Nephron (organoid): ENCODE measurements at regions not wholly inside any gene's neighbourhood (a gene's known extent, or its start where the extent isn't known, plus 50 kb on each side); places are given as distances from the start of the nearest gene placed in this dataset.

ENCODE experiments used
- H3K27ac Mint-ChIP-seq, 3 experiments: 2 replicates each; pipeline ENCODE4 v1.8.0; 2020; ENCODE audit warnings: mixed read lengths in 3 of 3, mild to moderate bottlenecking in 2 of 3, moderate library complexity in 1 of 3
- H3K27me3 Mint-ChIP-seq: 2 replicates; pipeline ENCODE4 v1.8.0; 2021; ENCODE audit warnings: low read depth, mild to moderate bottlenecking, moderate library complexity, mixed read lengths
- H3K36me3 Mint-ChIP-seq: 2 replicates; pipeline ENCODE4 v1.8.0; 2020; ENCODE audit warnings: low read depth, mixed read lengths
- H3K4me1 Mint-ChIP-seq: 2 replicates; pipeline ENCODE4 v1.8.0; 2020; ENCODE audit warnings: mixed read lengths
- H3K4me3 Mint-ChIP-seq, 3 experiments: 2 replicates each; pipeline ENCODE4 v1.8.0; 2020; ENCODE audit warnings: mild to moderate bottlenecking in 3 of 3, mixed read lengths in 3 of 3, moderate library complexity in 2 of 3
- H3K9me3 Mint-ChIP-seq: 2 replicates; pipeline ENCODE4 v1.8.0; 2020; ENCODE audit warnings: mixed read lengths
- CTCF ChIP-seq, 3 experiments: fragments of 200-600 bp; sonication (generic); IDR thresholded peaks; one replicate each; pipeline ENCODE4 v1.5.0; 2021; ENCODE audit warnings: antibody characterized with exemption in 3 of 3; ENCODE audit not compliant: unreplicated experiment in 3 of 3

GRCh38 chr2:166592750-166593149, 98.7 kb upstream of the SCN7A start:
- Mint-ChIP-seq H3K36me3 (peaks cover 4% of the 10 kb centered on the region), H3K4me3 (no peak overlapping the region), H3K27me3 (no peaks in the 10 kb centered on the region), H3K27ac (no peak overlapping the region), H3K9me3 (peaks cover 19% of the 10 kb centered on the region), H3K4me1 (no peaks in the 10 kb centered on the region)
- TF ChIP-seq CTCF (IDR thresholded peaks at IDR 0.05; ENCODE audit: unreplicated experiment in 3 of 3), result no peak

DNA sequence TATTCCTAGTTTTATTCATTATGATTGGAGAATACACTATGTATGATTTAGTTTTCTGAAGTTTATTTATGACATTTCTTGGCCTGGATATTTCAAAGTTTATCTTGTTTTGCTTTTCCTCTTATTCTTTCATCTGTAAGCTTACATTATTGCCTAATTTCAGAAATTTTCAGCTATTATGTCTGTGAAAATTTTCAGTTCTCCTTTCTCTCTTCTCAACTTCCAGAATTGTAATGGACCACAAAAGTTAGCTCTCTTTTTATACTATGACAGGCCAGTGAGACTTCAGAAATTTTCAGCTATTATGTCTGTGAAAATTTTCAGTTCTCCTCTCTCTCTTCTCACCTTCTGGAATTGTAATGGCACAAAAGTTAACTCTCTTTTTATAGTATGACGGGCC, 97.2 kb upstream of the SCN7A start:
- no peak overlapping the region for H3K4me3 Mint-ChIP-seq
- no peaks in the 10 kb centered on the region for H3K4me1 Mint-ChIP-seq
- no peaks in the 10 kb centered on the region for H3K36me3 Mint-ChIP-seq
- H3K9me3 Mint-ChIP-seq, result peaks cover 8% of the 10 kb centered on the region
- H3K27me3 Mint-ChIP-seq, result no peaks in the 10 kb centered on the region
- H3K27ac Mint-ChIP-seq, result no peak overlapping the region
- no peak for TF ChIP-seq CTCF (IDR thresholded peaks at IDR 0.05; ENCODE audit: unreplicated experiment in 3 of 3)

DNA sequence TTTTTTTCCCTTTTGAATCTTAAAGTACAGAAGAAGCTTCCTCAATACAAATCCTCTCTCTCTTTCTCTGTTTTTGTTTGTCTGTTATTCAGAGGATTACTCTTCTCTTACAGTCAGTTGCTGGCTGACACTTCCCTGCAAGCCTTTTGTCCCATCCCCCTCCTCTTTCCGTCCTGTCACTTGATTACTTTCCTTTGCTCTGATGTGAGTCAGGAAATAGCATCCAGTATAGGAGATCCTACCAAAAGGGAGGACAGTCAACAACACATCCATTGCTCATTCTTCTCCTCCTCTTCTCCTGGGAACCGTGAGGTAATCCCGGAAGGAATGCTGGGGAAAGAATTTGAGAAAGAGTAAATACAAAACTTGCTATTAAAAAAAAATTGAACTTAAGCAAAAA, 79.3 kb upstream of the SCN7A start:
- peak overlapping the region in 1 of 3 experiments; percentile 34 for H3K27ac Mint-ChIP-seq
- peaks cover 2% of the 10 kb centered on the region for H3K9me3 Mint-ChIP-seq
- peaks cover 6% of the 10 kb centered on the region for H3K4me1 Mint-ChIP-seq
- H3K36me3 Mint-ChIP-seq, result no peaks in the 10 kb centered on the region
- H3K4me3 Mint-ChIP-seq, result no peak overlapping the region
- TF ChIP-seq CTCF (IDR thresholded peaks at IDR 0.05; ENCODE audit: unreplicated experiment in 3 of 3), result no peak
- no peaks in the 10 kb centered on the region for H3K27me3 Mint-ChIP-seq

- H3K27me3 Mint-ChIP-seq, result no peaks in the 10 kb centered on the region
- H3K27ac Mint-ChIP-seq, result peak overlapping the region in 1 of 3 experiments; percentile 34
- no peak overlapping the region for H3K4me3 Mint-ChIP-seq
Measured at GRCh38 chr2:166572937-166573336, 78.9 kb upstream of the SCN7A start.

GRCh38 chr2:166568409-166568808, 74.4 kb upstream of the SCN7A start:
- no peak overlapping the region for H3K4me3 Mint-ChIP-seq
- no peaks in the 10 kb centered on the region for H3K9me3 Mint-ChIP-seq
- no peaks in the 10 kb centered on the region for H3K27me3 Mint-ChIP-seq
- peaks cover 4% of the 10 kb centered on the region for H3K4me1 Mint-ChIP-seq
- no peak overlapping the region for H3K27ac Mint-ChIP-seq
- TF ChIP-seq CTCF (IDR thresholded peaks at IDR 0.05; ENCODE audit: unreplicated experiment in 3 of 3), result no peak
- no peaks in the 10 kb centered on the region for H3K36me3 Mint-ChIP-seq

More at GRCh38 chr2:166572937-166573336, 78.9 kb upstream of the SCN7A start:
- Mint-ChIP-seq H3K9me3 (peaks cover 2% of the 10 kb centered on the region), H3K4me1 (peaks cover 6% of the 10 kb centered on the region), H3K36me3 (no peaks in the 10 kb centered on the region)
- TF ChIP-seq CTCF (IDR thresholded peaks at IDR 0.05; ENCODE audit: unreplicated experiment in 3 of 3), result no peak

- Mint-ChIP-seq H3K4me3 (no peak overlapping the region), H3K27me3 (no peaks in the 10 kb centered on the region), H3K4me1 (no peaks in the 10 kb centered on the region), H3K9me3 (no peaks in the 10 kb centered on the region), H3K27ac (no peak overlapping the region), H3K36me3 (no peaks in the 10 kb centered on the region)
- TF ChIP-seq CTCF (IDR thresholded peaks at IDR 0.05; ENCODE audit: unreplicated experiment in 3 of 3), result no peak
Measured at GRCh38 chr2:166565501-166565900, 71.5 kb upstream of the SCN7A start.
